CD4-positive, alpha-beta T cell treated with Interleukin-10 for 1 hour (primary cell): ENCODE measurements at regions not wholly inside any gene's neighbourhood (a gene's known extent, or its start where the extent isn't known, plus 50 kb on each side); places are given as distances from the start of the nearest gene placed in this dataset.

Experiments used
- DNase-seq: peaks from one replicate; pipeline ENCODE4 v3.0.0-alpha.2; 2020

DNA sequence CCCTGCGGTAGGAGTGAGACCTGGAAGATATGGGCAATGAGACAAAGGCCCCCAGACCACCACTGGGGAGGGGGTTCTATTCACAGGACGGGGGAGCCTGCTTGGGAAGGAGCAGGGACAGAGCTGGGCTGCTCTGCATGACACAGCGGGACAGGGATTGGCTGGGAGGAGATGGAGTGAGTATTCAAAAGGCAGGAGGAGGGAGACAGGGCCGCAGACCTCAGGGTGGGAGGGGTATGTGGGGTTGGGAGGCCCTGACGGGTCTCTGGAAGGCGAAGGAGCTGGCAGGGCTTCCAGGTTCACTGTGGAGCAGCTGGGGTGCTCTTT is 60.8 kb upstream of the RPS6KA2 start:
- DNase-seq = no peak

DNA sequence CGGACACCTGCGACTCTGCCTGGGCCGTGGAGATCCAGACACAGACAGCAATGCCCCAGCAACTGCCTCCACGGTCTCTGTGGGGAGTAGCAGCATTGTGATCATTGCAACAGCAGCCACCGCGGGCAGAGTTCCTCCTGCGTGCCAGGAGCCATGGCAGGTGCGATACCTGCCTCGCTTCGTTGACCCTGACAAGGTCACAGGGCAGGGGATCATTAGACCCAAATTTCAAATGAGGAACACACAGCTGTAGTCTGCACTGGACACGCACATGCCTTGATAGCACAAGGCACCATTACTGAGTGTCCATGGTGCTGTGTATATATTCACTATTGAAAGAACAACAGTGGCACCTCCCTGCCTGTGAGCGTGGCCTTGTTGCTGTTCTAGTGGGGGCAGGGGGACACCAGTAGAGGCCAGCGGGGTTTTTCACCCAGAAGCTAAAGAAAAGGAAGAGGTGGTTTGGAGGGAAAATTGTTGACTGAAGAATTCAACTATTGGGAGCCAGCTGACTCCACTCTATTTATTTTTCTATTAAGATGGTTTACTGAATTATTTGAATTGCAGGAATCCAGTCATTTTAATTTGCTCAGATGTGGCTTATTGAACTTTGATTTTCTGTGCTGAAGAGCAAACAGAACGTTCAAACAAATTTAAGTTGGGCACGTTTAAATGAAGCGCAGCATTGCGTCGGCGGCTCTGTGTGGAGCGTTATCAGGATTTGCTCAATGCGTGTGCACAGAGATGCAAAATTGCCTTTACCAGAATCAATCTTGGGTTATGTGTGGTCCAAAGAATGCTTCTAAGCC is 60.2 kb upstream of the RPS6KA2 start:
- no peak for DNase-seq

DNA sequence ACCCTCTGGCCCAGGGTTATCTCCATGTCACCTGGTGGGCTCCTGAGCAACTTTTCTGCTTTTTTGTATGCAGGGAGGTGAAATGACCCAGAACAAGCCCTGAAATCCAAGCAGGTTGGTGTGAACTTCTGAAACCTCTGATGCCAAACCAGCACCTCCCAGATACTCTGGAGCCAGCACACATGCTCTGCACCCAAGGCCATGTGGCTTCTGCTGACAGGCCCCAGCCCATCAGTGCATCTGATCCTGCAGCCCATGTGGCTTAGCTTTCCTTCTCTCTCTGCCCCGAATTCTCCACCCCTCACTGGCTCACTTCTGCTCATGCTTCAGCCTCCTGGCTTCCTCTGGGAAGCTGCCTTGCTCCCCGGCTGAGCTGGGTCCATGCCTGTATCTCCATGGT is 59.3 kb upstream of the RPS6KA2 start:
- DNase-seq = no peak

DNA sequence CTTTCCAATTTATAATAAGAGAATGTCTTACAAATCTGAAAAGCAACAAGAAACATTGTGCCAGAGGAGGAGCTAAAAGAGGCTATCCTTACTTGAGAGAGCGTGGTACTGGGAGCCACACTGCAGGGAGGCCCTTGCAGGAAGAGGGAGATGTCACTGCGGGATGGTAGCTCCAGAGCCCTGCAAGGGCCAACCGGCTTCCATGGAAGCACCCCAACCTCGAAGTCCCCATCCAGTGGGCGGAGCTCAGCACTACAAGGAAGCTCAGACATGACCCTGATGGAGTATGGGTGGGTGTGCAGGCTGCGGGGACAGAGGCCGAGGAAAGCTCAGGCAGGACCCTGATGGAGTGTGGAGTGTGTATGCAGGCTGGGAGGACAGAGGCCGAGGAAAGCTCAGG is 57.8 kb upstream of the RPS6KA2 start:
- DNase-seq = no peak

DNA sequence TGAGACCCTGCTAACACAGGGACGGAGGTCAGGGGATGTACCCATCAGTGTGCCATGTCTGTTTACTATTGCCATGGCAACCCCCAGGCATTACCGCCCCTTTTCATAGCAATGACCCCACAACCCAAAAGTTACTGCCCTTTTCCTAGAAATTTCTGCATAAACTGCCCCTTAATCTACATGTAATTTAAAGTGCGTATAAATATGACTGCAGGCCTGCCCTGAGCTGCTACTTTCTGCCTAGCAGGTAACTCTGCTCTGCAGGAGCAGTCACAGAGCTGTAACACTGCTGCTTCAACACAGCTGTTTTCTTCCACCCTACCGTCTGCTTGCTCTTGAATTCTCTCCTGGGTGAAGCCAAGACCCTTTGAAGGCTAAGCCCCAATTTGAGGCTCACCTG is 57.1 kb upstream of the RPS6KA2 start:
- DNase-seq = no peak

DNA sequence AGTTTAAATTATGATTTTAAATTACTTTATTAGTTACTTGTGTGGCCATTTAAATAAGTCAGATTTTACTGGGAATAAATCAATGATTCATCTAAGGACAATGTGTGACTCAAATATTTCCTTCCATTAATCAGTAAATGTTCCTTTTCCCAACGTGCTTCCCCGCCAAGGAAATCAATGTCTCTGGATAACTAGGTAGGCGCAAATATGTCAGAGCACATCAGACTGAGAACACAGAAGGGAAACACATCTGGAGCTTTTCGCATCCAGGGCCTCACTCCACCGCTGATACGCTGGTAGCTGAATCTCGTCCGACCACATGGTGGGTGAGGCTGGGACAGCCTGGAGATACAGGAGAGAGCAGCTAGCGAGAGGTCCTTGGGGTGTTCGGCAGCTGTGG is 56.4 kb upstream of the RPS6KA2 start:
- no peak for DNase-seq

DNA sequence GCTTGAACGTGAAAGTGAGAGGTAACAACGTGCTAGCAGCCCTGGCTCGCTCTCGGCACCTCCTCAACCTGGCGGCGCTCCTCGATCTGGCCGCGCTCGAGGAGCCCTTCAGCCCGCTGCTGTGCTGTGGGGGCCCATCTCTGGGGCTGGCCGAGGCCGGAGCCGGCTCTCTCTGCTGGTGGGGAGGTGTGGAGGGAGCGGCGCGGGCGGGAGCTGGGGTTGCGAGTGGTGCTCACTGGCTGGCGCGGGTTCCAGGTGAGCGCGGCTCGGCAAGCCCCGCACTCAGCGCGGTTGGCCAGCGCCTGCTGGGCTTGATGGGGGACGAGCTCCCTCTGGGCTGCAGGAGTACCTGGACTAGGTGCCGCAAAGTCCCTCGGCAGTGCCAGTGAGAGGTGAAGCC is 52.5 kb upstream of the RPS6KA2 start:
- no peak for DNase-seq

DNA sequence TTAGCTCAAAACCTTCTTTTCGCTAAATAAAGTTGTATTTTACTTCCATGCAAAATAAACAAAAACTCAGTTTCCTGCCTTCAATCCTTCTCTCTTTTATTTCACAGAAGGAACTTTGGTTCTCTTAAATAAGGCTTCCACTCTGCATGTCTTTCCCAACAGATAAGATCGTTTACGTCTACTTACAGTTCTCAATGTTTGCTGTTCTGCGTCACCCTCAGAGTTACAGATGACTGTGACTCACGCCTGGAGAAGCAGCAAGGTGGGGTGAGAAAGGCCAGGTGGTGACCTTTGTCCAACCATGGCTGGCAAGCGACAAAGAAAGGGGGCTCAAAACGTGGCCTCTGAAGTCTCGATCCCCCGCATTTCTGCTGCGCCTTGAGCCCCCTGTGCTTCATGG is 51.4 kb upstream of the RPS6KA2 start:
- no peak for DNase-seq

DNA sequence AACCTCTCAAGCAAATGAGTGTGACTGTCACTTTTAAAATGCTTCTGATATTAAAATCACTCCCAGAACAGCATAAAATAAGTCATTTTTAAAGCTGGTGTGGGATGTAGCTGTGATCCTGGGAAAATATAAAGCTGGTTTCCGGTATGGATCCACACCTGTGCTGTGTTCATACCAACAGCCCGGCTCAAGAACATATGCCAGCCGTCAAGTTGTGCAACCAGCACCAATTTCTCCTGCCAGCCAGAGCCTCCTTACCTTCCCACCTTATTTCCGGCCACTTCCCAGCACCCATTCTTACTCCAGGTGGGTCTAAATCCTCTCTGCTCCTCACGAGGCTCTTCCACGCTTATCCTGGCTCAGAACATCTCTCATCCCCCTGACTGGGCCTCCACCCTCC is 50.9 kb upstream of the RPS6KA2 start:
- no peak for DNase-seq
